Fibroblast of pulmonary artery (primary cell): ENCODE measurements at regions not wholly inside any gene's neighbourhood (a gene's known extent, or its start where the extent isn't known, plus 50 kb on each side); places are given as distances from the start of the nearest gene placed in this dataset.

Source experiments
- DNase-seq: peaks from one replicate; pipeline ENCODE4 v3.0.0-alpha.2; 2010; ENCODE audit warnings: low read depth
- H3K4me3 ChIP-seq: replicated peaks from 2 replicates; pipeline ENCODE4 v1.5.1; 2011; ENCODE audit warnings: low read depth, mild to moderate bottlenecking, control low read depth, low read length, moderate library complexity
- TF ChIP-seq, protein P1 (sequence below): IDR thresholded peaks from 2 replicates; pipeline ENCODE4 v1.5.1; 2011; ENCODE audit warnings: mild to moderate bottlenecking, control low read depth, low read length, inconsistent platforms; ENCODE audit errors: missing control alignments

DNA sequence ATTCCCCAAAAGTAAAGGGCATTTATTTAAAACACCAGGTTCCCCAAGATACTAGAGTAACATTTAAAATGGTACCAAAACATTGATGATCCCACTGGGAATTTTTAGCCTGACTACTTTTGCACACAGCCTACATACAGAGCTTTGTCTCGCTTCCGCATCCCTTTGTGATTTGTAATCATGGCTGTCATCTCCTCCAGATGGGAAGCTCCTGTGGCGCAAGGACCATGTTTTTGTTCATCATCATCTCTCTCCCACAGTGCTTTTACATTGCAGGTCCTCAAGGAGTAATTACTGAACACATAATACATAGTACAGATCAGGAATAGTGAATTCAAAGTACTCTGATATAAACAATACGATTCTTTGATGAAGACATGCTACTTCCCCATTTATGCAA, 231.2 kb upstream of the MTNR1B start:
- no peak overlapping the region for H3K4me3 ChIP-seq
- peak; percentile 5 for DNase-seq
- TF ChIP-seq, protein P1, sequence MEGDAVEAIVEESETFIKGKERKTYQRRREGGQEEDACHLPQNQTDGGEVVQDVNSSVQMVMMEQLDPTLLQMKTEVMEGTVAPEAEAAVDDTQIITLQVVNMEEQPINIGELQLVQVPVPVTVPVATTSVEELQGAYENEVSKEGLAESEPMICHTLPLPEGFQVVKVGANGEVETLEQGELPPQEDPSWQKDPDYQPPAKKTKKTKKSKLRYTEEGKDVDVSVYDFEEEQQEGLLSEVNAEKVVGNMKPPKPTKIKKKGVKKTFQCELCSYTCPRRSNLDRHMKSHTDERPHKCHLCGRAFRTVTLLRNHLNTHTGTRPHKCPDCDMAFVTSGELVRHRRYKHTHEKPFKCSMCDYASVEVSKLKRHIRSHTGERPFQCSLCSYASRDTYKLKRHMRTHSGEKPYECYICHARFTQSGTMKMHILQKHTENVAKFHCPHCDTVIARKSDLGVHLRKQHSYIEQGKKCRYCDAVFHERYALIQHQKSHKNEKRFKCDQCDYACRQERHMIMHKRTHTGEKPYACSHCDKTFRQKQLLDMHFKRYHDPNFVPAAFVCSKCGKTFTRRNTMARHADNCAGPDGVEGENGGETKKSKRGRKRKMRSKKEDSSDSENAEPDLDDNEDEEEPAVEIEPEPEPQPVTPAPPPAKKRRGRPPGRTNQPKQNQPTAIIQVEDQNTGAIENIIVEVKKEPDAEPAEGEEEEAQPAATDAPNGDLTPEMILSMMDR, result no peak

GRCh38 chr11:92739041-92739440, 230.4 kb upstream of the MTNR1B start:
- TF ChIP-seq, protein P1, result no peak
- DNase-seq, result peak; percentile 58
- H3K4me3 ChIP-seq, result no peak overlapping the region

- TF ChIP-seq, protein P1, result no peak
- H3K4me3 ChIP-seq, result no peak overlapping the region
- DNase-seq, result no peak
Measured at GRCh38 chr11:92739491-92739890, 230.0 kb upstream of the MTNR1B start.

GRCh38 chr11:92740276-92740675, 229.2 kb upstream of the MTNR1B start:
- DNase-seq, result no peak
- H3K4me3 ChIP-seq, result no peak overlapping the region
- TF ChIP-seq, protein P1, result no peak

- no peak overlapping the region for H3K4me3 ChIP-seq
- TF ChIP-seq, protein P1, result no peak
Measured at GRCh38 chr11:92744929-92745585, 224.4 kb upstream of the MTNR1B start.

DNA sequence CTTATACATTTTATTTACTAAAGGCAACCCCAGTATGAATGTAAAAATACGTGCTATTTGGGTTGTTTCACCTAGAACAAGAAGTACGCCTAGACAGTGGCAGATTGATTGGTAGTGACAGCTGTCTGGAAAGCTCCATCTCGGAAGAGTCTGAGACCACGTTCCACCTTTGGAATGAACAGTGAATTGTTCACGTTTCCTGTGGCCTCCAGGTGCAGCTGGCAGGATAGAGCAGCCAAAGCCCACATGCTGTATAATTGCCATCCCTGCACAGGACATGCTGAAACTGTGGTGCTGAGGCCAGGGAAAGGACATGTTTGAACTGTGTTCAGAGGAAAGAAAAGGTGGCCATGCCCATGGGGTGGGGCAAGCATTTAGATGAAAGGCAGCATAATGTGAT, 218.7 kb upstream of the MTNR1B start:
- DNase-seq, result no peak
- TF ChIP-seq, protein P1, result no peak
- H3K4me3 ChIP-seq, result no peak overlapping the region

More at GRCh38 chr11:92744929-92745585, 224.4 kb upstream of the MTNR1B start:
- DNase-seq, result no peak

DNA sequence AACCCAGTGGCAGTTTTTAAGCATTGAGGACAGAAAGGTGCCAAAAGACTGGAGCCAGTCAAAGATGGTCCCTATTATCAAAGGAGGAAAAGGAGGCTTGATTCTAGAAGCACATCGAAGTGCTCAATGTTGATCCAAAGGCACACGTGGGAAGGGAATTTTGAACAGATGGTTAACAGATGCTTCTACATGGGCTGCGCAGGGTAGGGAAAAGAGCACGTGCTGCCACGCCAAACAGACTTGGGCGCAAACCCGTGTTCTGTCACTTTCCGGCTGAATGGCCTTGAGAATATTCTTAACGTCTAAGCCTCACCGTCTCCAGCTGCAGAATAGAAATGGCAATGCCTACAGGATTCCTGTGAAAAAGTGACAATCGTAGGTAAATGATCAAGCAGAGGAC, 217.9 kb upstream of the MTNR1B start:
- H3K4me3 ChIP-seq, result no peak overlapping the region
- TF ChIP-seq, protein P1, result no peak
- no peak for DNase-seq
